NCI-H2196 treated with DMSO at 0.1 percent for 48 hours (cell line): ENCODE measurements at regions not wholly inside any gene's neighbourhood (a gene's known extent, or its start where the extent isn't known, plus 50 kb on each side); places are given as distances from the start of the nearest gene placed in this dataset.
"Not testable (repeated sequence)": the region's sequence is repeated elsewhere in the genome, so short reads cannot be mapped to it uniquely, and the experiment has no call there.

ENCODE experiments used
- DNase-seq: peaks from one replicate; lab custom pipeline; 2025; ENCODE audit not compliant: unreplicated experiment; lab: John Stamatoyannopoulos, UW

- DNase-seq, result no peak
Observed at GRCh38 chr14:34050606-34051005, 99.7 kb upstream of the EGLN3 start.

GRCh38 chr14:34049790-34050189, 98.9 kb upstream of the EGLN3 start:
- DNase-seq, result no peak

GRCh38 chr14:34049187-34049586, 98.3 kb upstream of the EGLN3 start:
- DNase-seq, result not testable (repeated sequence)

GRCh38 chr14:34046799-34047520, 96.1 kb upstream of the EGLN3 start:
- DNase-seq, result no peak

GRCh38 chr14:34044666-34045306, 93.9 kb upstream of the EGLN3 start:
- no peak for DNase-seq

GRCh38 chr14:34044373-34044637, 93.4 kb upstream of the EGLN3 start:
- no peak for DNase-seq

- no peak for DNase-seq
Observed at GRCh38 chr14:34043627-34044372, 92.9 kb upstream of the EGLN3 start.

GRCh38 chr14:34041220-34041619, 90.3 kb upstream of the EGLN3 start:
- no peak for DNase-seq

GRCh38 chr14:34040766-34041165, 89.9 kb upstream of the EGLN3 start:
- no peak for DNase-seq

GRCh38 chr14:34039428-34040047, 88.7 kb upstream of the EGLN3 start:
- no peak for DNase-seq

- DNase-seq, result no peak
Observed at GRCh38 chr14:34038358-34039057, 87.6 kb upstream of the EGLN3 start.

GRCh38 chr14:34036319-34036766, 85.5 kb upstream of the EGLN3 start:
- no peak for DNase-seq

- no peak for DNase-seq
Observed at GRCh38 chr14:34035934-34036250, 85.0 kb upstream of the EGLN3 start.

- no peak for DNase-seq
Observed at GRCh38 chr14:34035177-34035933, 84.5 kb upstream of the EGLN3 start.

GRCh38 chr14:34034447-34035176, 83.7 kb upstream of the EGLN3 start:
- no peak for DNase-seq

- no peak for DNase-seq
Observed at GRCh38 chr14:34032720-34033119, 81.8 kb upstream of the EGLN3 start.

GRCh38 chr14:34030864-34031263, 80.0 kb upstream of the EGLN3 start:
- no peak for DNase-seq

- no peak for DNase-seq
Observed at GRCh38 chr14:34029921-34030334, 79.1 kb upstream of the EGLN3 start.

- no peak for DNase-seq
Observed at GRCh38 chr14:34027990-34028495, 77.2 kb upstream of the EGLN3 start.
